Loucy (cell line): ENCODE measurements at regions not wholly inside any gene's neighbourhood (a gene's known extent, or its start where the extent isn't known, plus 50 kb on each side); places are given as distances from the start of the nearest gene placed in this dataset.

Source experiments
- CTCF ChIP-seq: fragments of 200-600 bp; sonication (generic); conservative IDR thresholded peaks from 2 replicates; pipeline ENCODE4 v1.5.1; 2014; ENCODE audit warnings: mild to moderate bottlenecking, antibody characterized with exemption, low read length
- EZH2phosphoT487 ChIP-seq: fragments of 200-600 bp; IDR thresholded peaks from 2 replicates; pipeline ENCODE4 v1.6.1; 2018; ENCODE audit warnings: antibody characterized with exemption, mild to moderate bottlenecking, moderate library complexity, borderline replicate concordance

GRCh38 chr11:80521592-80521991 is 1080.8 kb upstream of the TENM4 start:
- TF ChIP-seq CTCF: no peak
- TF ChIP-seq EZH2phosphoT487: no peak
